Spleen (tissue), 7 donors: ENCODE measurements at regions not wholly inside any gene's neighbourhood (a gene's known extent, or its start where the extent isn't known, plus 50 kb on each side); places are given as distances from the start of the nearest gene placed in this dataset.

ENCODE experiments used
- CTCF ChIP-seq, 11 experiments: fragments of 200-600 bp in 7 of 11; fragments of 450-650 bp in 4 of 11; sonication (generic) in 4 of 11; IDR thresholded peaks in 8 of 11; conservative IDR thresholded peaks in 3 of 11; 1 replicate in 7 of 11; 2 replicates in 4 of 11; pipeline versions ENCODE4 v1.4.0 to v1.8.0; 2016 to 2021; ENCODE audit warnings: antibody characterized with exemption in 11 of 11, inconsistent platforms in 4 of 11, mild to moderate bottlenecking in 1 of 11
- POLR2AphosphoS5 ChIP-seq, 3 donors: sonication (generic); formaldehyde crosslinking; IDR thresholded peaks; one replicate each; pipeline ENCODE4 v1.5.1; 2017; ENCODE audit warnings: antibody characterized with exemption in 3 of 3
- donor health status: DM: no; HTN: no; CAD: no; lungs with moderate emphysema.
- donor health status: DM: no; HTN: no; CAD: no.
- donor health status: DM: no; HTN: no; CAD: no.

GRCh38 chr7:130937830-130938229 lies 203.8 kb upstream of the KLF14 start:
- TF ChIP-seq POLR2AphosphoS5 (IDR thresholded peaks at IDR 0.05) = no peak
- no peak for TF ChIP-seq CTCF (IDR thresholded peaks at IDR 0.05 in 8 of 11, conservative IDR thresholded peaks at IDR 0.05 in 3 of 11)
